ENCODE measurements at regions not wholly inside any gene's neighbourhood (a gene's known extent, or its start where the extent isn't known, plus 50 kb on each side); places are given as distances from the start of the nearest gene placed in this dataset.

DNA sequence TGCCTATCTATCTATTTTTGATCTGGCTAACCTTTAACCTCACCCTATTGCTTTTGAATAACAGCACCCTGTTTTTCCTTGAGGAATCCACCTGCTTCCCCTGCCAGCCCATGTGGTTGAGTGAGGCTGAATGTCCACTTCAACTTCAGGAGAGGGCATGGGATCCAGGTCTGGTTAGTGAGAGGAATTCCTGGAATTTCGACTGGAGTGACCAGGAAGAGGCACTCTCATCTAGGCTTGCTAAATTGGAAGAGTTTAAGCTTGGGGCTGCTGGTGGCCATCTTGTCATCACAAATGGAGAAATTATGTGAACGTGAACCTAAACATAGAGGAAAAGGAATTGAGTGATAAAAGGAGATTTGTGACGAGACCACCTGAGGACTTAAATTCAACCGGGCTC, 322.1 kb downstream of the OSTF1 start:
- TF ChIP-seq CREB1 (IDR thresholded peaks at IDR 0.05; ENCODE audit: low read depth) (no peak), EGR1 (IDR thresholded peaks at IDR 0.05) (no peak), TEAD4 (IDR thresholded peaks at IDR 0.05) (no peak), ZBTB7A (IDR thresholded peaks at IDR 0.05; ENCODE audit: low read depth) (no peak)
- TF ChIP-seq, protein P1, sequence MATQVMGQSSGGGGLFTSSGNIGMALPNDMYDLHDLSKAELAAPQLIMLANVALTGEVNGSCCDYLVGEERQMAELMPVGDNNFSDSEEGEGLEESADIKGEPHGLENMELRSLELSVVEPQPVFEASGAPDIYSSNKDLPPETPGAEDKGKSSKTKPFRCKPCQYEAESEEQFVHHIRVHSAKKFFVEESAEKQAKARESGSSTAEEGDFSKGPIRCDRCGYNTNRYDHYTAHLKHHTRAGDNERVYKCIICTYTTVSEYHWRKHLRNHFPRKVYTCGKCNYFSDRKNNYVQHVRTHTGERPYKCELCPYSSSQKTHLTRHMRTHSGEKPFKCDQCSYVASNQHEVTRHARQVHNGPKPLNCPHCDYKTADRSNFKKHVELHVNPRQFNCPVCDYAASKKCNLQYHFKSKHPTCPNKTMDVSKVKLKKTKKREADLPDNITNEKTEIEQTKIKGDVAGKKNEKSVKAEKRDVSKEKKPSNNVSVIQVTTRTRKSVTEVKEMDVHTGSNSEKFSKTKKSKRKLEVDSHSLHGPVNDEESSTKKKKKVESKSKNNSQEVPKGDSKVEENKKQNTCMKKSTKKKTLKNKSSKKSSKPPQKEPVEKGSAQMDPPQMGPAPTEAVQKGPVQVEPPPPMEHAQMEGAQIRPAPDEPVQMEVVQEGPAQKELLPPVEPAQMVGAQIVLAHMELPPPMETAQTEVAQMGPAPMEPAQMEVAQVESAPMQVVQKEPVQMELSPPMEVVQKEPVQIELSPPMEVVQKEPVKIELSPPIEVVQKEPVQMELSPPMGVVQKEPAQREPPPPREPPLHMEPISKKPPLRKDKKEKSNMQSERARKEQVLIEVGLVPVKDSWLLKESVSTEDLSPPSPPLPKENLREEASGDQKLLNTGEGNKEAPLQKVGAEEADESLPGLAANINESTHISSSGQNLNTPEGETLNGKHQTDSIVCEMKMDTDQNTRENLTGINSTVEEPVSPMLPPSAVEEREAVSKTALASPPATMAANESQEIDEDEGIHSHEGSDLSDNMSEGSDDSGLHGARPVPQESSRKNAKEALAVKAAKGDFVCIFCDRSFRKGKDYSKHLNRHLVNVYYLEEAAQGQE (IDR thresholded peaks at IDR 0.05; ENCODE audit: low read depth): no peak

Measured in Ishikawa (cell line).